Ovary (tissue), 7 donors: ENCODE measurements at regions not wholly inside any gene's neighbourhood (a gene's known extent, or its start where the extent isn't known, plus 50 kb on each side); places are given as distances from the start of the nearest gene placed in this dataset.

Experiments used
- DNase-seq, 5 donors: peaks; one replicate each; pipeline ENCODE4 v3.0.0-alpha.2; 2019 to 2020
- H3K27ac ChIP-seq, 2 donors: fragments of 200-600 bp; one replicate each; pipeline versions ENCODE4 v1.5.1 to v1.8.0; 2019 to 2022
- H3K27me3 ChIP-seq: fragments of 200-600 bp; one replicate; pipeline ENCODE4 v1.8.0; 2022
- H3K36me3 ChIP-seq: fragments of 200-600 bp; sonication (generic); one replicate; pipeline ENCODE4 v1.5.1; 2019
- H3K4me1 ChIP-seq: one replicate; pipeline ENCODE4 v1.8.1; 2013; ENCODE audit warnings: mild to moderate bottlenecking, moderate library complexity; ENCODE audit not compliant: insufficient read depth
- H3K4me3 ChIP-seq: fragments of 200-600 bp; sonication (generic); one replicate; pipeline ENCODE4 v1.5.1; 2017
- H3K9me3 ChIP-seq, 2 donors: fragments of 200-600 bp in 1 of 2; sonication (generic) in 1 of 2; one replicate each; pipeline versions ENCODE4 v1.5.1 to v1.8.1; 2013 to 2019; ENCODE audit warnings: mild to moderate bottlenecking in 1 of 2, moderate library complexity in 1 of 2
- EP300 ChIP-seq: sonication (generic); formaldehyde crosslinking; IDR thresholded peaks from one replicate; pipeline ENCODE4 v1.6.1; 2017; ENCODE audit warnings: antibody characterized with exemption
- POLR2A ChIP-seq: fragments of 450-650 bp; IDR thresholded peaks from one replicate; pipeline ENCODE4 v1.6.1; 2017; ENCODE audit warnings: antibody characterized with exemption, mild to moderate bottlenecking, moderate library complexity
- WGBS, 3 donors: extraction: QIAGEN DNeasy Blood & Tissue Kit in 1 of 3; methylation state at CpG; one replicate each; pipeline versions ENCODE4 v1.1.5 to v1.1.7; 2013 to 2017; 5-methylcytosine and 5-hydroxymethylcytosine counted together
- intact Hi-C, 4 donors: fragments of 100-400 bp; cut with DNase I; formaldehyde crosslinking; loops; one replicate each; pipeline versions ENCODE4 v1.11.0 to v1.15.1; 2022 to 2023
- TF ChIP-seq, protein P1 (sequence below), 3 donors: fragments of 450-650 bp in 2 of 3; fragments of 200-600 bp in 1 of 3; IDR thresholded peaks; one replicate each; pipeline versions ENCODE4 v1.5.1 to v1.8.0; 2016 to 2022; ENCODE audit warnings: antibody characterized with exemption in 3 of 3, mild to moderate bottlenecking in 1 of 3
- donor health status: DM: no; HTN: no; CAD: no; lungs with moderate emphysema.
- donor health status: DM: no; HTN: no; CAD: no.
- donor health status: Bipolar disorder and iron deficiency.
- donor health status: DM: no; HTN: no; CAD: no.
- donor health status: DM: yes; HTN: yes; CAD: no.

GRCh38 chr13:61258185-61258584 is 157.5 kb downstream of the PCDH20 start:
- intact Hi-C loops: no loop called here
- TF ChIP-seq POLR2A: no peak
- no peak for TF ChIP-seq EP300
- TF ChIP-seq, protein P1, sequence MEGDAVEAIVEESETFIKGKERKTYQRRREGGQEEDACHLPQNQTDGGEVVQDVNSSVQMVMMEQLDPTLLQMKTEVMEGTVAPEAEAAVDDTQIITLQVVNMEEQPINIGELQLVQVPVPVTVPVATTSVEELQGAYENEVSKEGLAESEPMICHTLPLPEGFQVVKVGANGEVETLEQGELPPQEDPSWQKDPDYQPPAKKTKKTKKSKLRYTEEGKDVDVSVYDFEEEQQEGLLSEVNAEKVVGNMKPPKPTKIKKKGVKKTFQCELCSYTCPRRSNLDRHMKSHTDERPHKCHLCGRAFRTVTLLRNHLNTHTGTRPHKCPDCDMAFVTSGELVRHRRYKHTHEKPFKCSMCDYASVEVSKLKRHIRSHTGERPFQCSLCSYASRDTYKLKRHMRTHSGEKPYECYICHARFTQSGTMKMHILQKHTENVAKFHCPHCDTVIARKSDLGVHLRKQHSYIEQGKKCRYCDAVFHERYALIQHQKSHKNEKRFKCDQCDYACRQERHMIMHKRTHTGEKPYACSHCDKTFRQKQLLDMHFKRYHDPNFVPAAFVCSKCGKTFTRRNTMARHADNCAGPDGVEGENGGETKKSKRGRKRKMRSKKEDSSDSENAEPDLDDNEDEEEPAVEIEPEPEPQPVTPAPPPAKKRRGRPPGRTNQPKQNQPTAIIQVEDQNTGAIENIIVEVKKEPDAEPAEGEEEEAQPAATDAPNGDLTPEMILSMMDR (IDR thresholded peaks at IDR 0.05): no peak
- H3K27ac ChIP-seq: no peak overlapping the region
- no peaks in the 10 kb centered on the region for H3K4me1 ChIP-seq
- H3K9me3 ChIP-seq: no peaks in the 10 kb centered on the region
- H3K4me3 ChIP-seq: no peak overlapping the region
- no peak for DNase-seq
- H3K27me3 ChIP-seq: no peaks in the 10 kb centered on the region
- H3K36me3 ChIP-seq: no peaks in the 10 kb centered on the region

- DNase-seq: no peak
- no peak for TF ChIP-seq POLR2A
- TF ChIP-seq, protein P1 (IDR thresholded peaks at IDR 0.05): no peak
- TF ChIP-seq EP300: no peak
- no peaks in the 10 kb centered on the region for H3K36me3 ChIP-seq
- no peaks in the 10 kb centered on the region for H3K4me1 ChIP-seq
- H3K27me3 ChIP-seq: no peaks in the 10 kb centered on the region
- H3K9me3 ChIP-seq: no peaks in the 10 kb centered on the region
- WGBS, 3 donors: 58 to 65% (median 60%) methylated on average over 4 of the region's 4 CpGs
- intact Hi-C loops: no loop called here
- H3K27ac ChIP-seq: no peak overlapping the region
- no peak overlapping the region for H3K4me3 ChIP-seq
Measured at GRCh38 chr13:61255040-61255796, 160.4 kb downstream of the PCDH20 start.

DNA sequence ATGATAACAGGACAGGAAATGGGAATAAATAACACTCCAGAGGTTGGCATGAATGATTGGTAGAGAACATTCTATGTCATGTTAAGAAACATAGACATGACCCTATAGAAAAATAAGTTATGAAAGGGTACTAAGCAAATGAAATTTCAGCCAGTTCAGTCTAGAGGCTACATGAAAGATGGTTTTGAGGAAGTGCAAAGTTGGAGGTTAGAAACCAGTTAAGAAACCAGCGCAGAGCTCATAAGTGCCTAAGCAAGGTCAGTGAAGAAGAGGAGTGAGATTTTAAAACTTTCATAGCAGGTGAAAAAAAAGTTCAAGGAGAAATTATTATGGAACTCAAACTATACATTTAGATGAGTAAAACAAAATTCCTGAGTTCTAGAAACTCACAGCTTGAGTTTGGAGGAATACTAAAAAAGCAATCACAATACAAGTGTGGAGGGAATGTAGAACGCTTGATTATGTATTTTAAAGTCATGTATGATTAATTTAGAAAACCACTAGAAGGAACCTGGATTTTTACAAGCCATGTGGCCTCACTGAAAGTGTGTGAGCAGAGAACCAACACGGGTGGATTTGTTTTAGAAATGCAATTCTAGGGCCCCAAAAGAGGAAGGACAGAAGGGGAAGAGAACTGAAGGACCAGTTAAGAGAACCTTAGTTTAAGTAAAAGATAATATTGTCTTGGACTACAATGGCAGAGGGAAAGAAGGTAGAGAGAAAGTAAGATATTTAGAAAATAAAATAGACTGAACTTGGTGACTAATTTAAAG is 162.4 kb downstream of the PCDH20 start:
- 73 to 76% (median 73%) methylated on average over 3 of the region's 3 CpGs for WGBS, 3 donors
- Histone ChIP-seq H3K27ac (no peak overlapping the region), H3K4me1 (no peaks in the 10 kb centered on the region), H3K9me3 (no peaks in the 10 kb centered on the region), H3K27me3 (no peaks in the 10 kb centered on the region), H3K36me3 (no peaks in the 10 kb centered on the region), H3K4me3 (no peak overlapping the region)
- DNase-seq: no peak
- TF ChIP-seq, protein P1 (IDR thresholded peaks at IDR 0.05): no peak
- TF ChIP-seq POLR2A (no peak), EP300 (no peak)
- intact Hi-C loops: no loop called here

- DNase-seq: no peak
- Histone ChIP-seq H3K36me3 (no peaks in the 10 kb centered on the region), H3K9me3 (peaks cover 0 to under 1% of the 10 kb centered on the region in 2 donors), H3K4me3 (no peak overlapping the region), H3K27me3 (no peaks in the 10 kb centered on the region), H3K4me1 (no peaks in the 10 kb centered on the region), H3K27ac (no peak overlapping the region)
- intact Hi-C loops: no loop called here
- TF ChIP-seq EP300 (no peak), POLR2A (no peak)
- TF ChIP-seq, protein P1 (IDR thresholded peaks at IDR 0.05): no peak
Measured at GRCh38 chr13:61252213-61252612, 163.4 kb downstream of the PCDH20 start.
